ENCODE measurements at regions not wholly inside any gene's neighbourhood (a gene's known extent, or its start where the extent isn't known, plus 50 kb on each side); places are given as distances from the start of the nearest gene placed in this dataset.

DNA sequence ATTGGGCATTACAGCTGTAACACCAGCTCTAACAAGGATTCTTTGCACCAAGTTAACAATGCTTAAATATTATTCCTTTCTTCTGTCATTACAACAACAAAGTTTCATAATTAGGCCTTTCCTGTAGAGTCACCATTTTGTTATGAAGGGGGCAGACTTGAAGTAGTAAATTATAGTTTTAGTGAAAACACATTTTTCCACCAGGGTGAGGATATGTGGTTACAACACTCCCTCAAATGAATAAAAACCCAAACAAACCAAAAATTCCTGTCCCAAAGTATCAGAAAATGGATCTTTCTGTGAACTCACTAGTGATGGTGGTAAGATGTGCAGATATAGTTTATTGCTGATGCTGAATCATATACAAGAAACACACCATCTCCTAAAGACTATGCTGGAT, 250.5 kb upstream of the TUT7 start:
- CTCF ChIA-PET, result interaction anchor here (1.0 kb wide), 1 partner anchor 14 kb away, joined by 3 read pairs; no protein-coding TSS in a partner anchor
- Histone ChIP-seq H3K27me3 (ENCODE audit: control insufficient read depth, insufficient read depth, low read length) (no peaks in the 10 kb centered on the region), H3K9ac (ENCODE audit: low read depth, low read length) (no peak overlapping the region)

More for the DNA sequence above, 250.5 kb upstream of the TUT7 start:
- Histone ChIP-seq H4K91ac (ENCODE audit: insufficient read depth, low read depth, low read length) (no peak overlapping the region), H2AK5ac (ENCODE audit: low read depth, low read length) (no peak overlapping the region), H3K4me1 (ENCODE audit: control insufficient read depth, insufficient read depth, low read length) (peaks cover 13% of the 10 kb centered on the region), H2AK9ac (replicated peaks; ENCODE audit: low read depth, low read length, poor library complexity) (no peak overlapping the region), H3K9me1 (ENCODE audit: insufficient read depth, low read length) (no peaks in the 10 kb centered on the region), H2BK120ac (ENCODE audit: low read depth, low read length) (no peak overlapping the region), H4K20me1 (ENCODE audit: insufficient read depth, low read length) (no peaks in the 10 kb centered on the region), H2AFZ (replicated peaks; ENCODE audit: low read length, poor library complexity) (no peak overlapping the region), H3K23ac (ENCODE audit: low read depth, low read length) (no peak overlapping the region), H3K18ac (ENCODE audit: low read depth, low read length) (peak overlapping the region; percentile 82), H3K4me2 (ENCODE audit: low read depth, low read length) (no peak overlapping the region), H2BK5ac (ENCODE audit: low read depth, low read length, poor library complexity, severe bottlenecking) (no peak overlapping the region), H3K9me3 (ENCODE audit: control insufficient read depth, insufficient read depth, low read length) (no peaks in the 10 kb centered on the region), H3K79me1 (ENCODE audit: low read depth in 1 of 2, low read length in 2 of 2) (no peaks in the 10 kb centered on the region), H2BK15ac (ENCODE audit: low read depth, low read length) (no peak overlapping the region), H3K56ac (ENCODE audit: extremely low read depth, insufficient read depth, low read length) (no peak overlapping the region), H4K8ac (ENCODE audit: low read depth in 2 of 2, low read length in 2 of 2) (no peak overlapping the region), H3K27ac (ENCODE audit: insufficient read depth, low read length) (no peak overlapping the region), H3K4me3 (ENCODE audit: insufficient read depth, low read depth, low read length) (no peak overlapping the region), H2BK20ac (ENCODE audit: low read depth, low read length) (no peak overlapping the region), H3K4ac (ENCODE audit: low read depth, low read length) (no peak overlapping the region), H3K14ac (replicated peaks; ENCODE audit: low read depth, low read length) (no peak overlapping the region), H3K36me3 (ENCODE audit: control insufficient read depth, insufficient read depth, low read length) (no peaks in the 10 kb centered on the region), H4K5ac (ENCODE audit: low read depth, low read length) (peak overlapping the region; percentile 14; the same call in 1 of the 2 replicates)
- POLR2A ChIA-PET (ENCODE audit: unreplicated experiment), result interaction anchor here (0.5 kb wide), 1 partner anchor 117 kb away, joined by 5 read pairs; no protein-coding TSS in a partner anchor
- no TSS peak for BruUV-seq (replicated peaks)
- peak; percentile 59 for ATAC-seq (ENCODE audit: low read depth)
- dilution Hi-C loops (cut with HindIII; ENCODE audit: low sequenced_read_pairs, unreplicated experiment), result no loop called here
- DNase-seq, result peak; percentile 28
- TF ChIP-seq NFE2L2 (IDR thresholded peaks at IDR 0.05; ENCODE audit: low read depth, low read length) (no peak), CHD1 (IDR thresholded peaks at IDR 0.05; ENCODE audit: low read depth, low read length) (no peak), POLR2A (IDR thresholded peaks at IDR 0.05; ENCODE audit: low read depth, low read length) (no peak), MXI1 (IDR thresholded peaks at IDR 0.05; ENCODE audit: borderline replicate concordance, low read depth, low read length) (no peak), FOS (IDR thresholded peaks at IDR 0.05; ENCODE audit: low read depth, low read length) (no peak), RFX5 (IDR thresholded peaks at IDR 0.05; ENCODE audit: low read depth, low read length) (no peak), RAD21 (IDR thresholded peaks at IDR 0.05; ENCODE audit: low read length) (no peak), MAZ (IDR thresholded peaks at IDR 0.05; ENCODE audit: borderline replicate concordance, low read depth, low read length) (no peak), MAFK (IDR thresholded peaks at IDR 0.05; ENCODE audit: low read depth, low read length) (no peak), CEBPB (IDR thresholded peaks at IDR 0.05; ENCODE audit: low read depth, low read length) (no peak), SMC3 (IDR thresholded peaks at IDR 0.05; ENCODE audit: low read depth, low read length) (no peak), BHLHE40 (IDR thresholded peaks at IDR 0.05; ENCODE audit: low read depth, low read length) (no peak)
- TF ChIP-seq, protein P1, sequence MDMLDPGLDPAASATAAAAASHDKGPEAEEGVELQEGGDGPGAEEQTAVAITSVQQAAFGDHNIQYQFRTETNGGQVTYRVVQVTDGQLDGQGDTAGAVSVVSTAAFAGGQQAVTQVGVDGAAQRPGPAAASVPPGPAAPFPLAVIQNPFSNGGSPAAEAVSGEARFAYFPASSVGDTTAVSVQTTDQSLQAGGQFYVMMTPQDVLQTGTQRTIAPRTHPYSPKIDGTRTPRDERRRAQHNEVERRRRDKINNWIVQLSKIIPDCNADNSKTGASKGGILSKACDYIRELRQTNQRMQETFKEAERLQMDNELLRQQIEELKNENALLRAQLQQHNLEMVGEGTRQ (IDR thresholded peaks at IDR 0.05; ENCODE audit: low read depth, low read length), result no peak
- TF ChIP-seq, protein P2, sequence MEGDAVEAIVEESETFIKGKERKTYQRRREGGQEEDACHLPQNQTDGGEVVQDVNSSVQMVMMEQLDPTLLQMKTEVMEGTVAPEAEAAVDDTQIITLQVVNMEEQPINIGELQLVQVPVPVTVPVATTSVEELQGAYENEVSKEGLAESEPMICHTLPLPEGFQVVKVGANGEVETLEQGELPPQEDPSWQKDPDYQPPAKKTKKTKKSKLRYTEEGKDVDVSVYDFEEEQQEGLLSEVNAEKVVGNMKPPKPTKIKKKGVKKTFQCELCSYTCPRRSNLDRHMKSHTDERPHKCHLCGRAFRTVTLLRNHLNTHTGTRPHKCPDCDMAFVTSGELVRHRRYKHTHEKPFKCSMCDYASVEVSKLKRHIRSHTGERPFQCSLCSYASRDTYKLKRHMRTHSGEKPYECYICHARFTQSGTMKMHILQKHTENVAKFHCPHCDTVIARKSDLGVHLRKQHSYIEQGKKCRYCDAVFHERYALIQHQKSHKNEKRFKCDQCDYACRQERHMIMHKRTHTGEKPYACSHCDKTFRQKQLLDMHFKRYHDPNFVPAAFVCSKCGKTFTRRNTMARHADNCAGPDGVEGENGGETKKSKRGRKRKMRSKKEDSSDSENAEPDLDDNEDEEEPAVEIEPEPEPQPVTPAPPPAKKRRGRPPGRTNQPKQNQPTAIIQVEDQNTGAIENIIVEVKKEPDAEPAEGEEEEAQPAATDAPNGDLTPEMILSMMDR (conservative IDR thresholded peaks at IDR 0.05; ENCODE audit: low read depth, low read length), result no peak
- TF ChIP-seq, protein P3, sequence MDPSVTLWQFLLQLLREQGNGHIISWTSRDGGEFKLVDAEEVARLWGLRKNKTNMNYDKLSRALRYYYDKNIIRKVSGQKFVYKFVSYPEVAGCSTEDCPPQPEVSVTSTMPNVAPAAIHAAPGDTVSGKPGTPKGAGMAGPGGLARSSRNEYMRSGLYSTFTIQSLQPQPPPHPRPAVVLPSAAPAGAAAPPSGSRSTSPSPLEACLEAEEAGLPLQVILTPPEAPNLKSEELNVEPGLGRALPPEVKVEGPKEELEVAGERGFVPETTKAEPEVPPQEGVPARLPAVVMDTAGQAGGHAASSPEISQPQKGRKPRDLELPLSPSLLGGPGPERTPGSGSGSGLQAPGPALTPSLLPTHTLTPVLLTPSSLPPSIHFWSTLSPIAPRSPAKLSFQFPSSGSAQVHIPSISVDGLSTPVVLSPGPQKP (IDR thresholded peaks at IDR 0.05; ENCODE audit: borderline replicate concordance, low read depth, low read length), result no peak
- intact Hi-C loops (cut with micrococcal nuclease), result loop anchor here (5.0 kb wide), 1 partner anchor 92 kb away; no protein-coding TSS in a partner anchor
- in situ Hi-C loops (cut with MboI; ENCODE audit: low sequenced_read_pairs), result no loop called here
